Activated CD4-positive, alpha-beta T cell treated with anti-CD3 and anti-CD28 coated beads, Interleukin-2, amount 50 U/mL, for 4 hours (primary cell): ENCODE measurements at regions not wholly inside any gene's neighbourhood (a gene's known extent, or its start where the extent isn't known, plus 50 kb on each side); places are given as distances from the start of the nearest gene placed in this dataset.
"Not testable (repeated sequence)": the region's sequence is repeated elsewhere in the genome, so short reads cannot be mapped to it uniquely, and the experiment has no call there.

Experiments used
- DNase-seq, 2 experiments: peaks; one replicate each; pipeline ENCODE4 v3.0.0-alpha.2; 2020

GRCh38 chr18:75987913-75988312 lies 507.1 kb downstream of the ZNF516 start:
- not testable (repeated sequence) for DNase-seq

DNA sequence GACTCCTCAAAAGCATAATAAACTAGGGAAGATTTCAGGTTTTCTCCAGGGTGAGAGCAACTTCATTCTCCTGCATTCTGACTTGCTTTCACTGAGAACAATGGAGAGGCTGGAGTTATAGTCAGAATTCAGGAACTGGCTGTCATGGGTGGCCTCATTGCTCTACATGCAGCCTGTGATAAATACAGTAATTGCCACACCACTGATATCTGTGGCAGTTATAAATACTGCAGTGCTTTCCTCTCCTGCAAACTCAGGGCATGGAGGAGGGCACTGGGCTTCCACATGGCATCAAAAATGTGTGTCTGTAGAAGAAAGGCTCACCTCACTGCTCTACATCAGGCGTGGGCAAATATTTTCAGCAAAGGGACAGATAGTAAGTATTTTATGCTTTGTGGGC lies 510.2 kb downstream of the ZNF516 start:
- DNase-seq, result no peak

- DNase-seq, result no peak
These were observed 513.9 kb downstream of the ZNF516 start for GRCh38 chr18:75981102-75981501.

DNA sequence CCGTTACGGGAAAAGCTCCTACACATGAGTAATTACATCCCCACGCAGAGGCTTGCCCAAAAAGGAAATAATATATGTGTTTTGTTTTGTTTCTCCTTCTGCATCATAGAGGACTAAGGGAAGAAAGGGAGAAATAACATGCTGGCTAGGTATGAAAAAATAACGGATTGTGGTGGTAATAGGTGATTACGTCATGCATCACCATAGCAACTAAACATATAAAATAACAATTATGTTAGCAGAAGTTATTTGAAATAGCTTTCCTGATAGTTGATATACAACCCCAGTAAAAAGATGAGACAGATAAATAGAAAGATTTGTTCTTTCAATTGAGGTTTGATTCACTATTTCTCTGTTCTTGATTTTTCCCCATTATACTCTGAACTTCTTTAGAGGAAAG lies 518.0 kb downstream of the ZNF516 start:
- DNase-seq, result no peak

DNA sequence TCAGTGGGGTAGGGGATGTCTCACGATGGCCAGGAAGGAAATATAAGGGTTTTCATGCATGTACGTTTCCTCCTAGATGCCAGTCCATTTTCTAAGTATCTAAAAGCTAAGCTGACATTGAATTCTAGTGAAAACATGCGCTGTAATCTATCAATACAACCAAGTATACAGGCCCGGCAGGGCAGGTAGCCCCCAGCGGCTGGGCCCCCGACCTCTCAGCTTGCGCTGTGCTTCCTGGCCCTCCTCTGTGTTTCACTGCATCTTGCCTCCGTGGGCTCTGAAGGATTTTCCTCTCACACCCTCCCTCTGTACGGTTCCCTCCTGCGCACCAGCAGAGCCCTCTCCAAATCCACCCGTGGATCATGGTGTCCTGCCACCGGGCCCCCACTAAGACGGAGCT lies 524.8 kb downstream of the ZNF516 start:
- no peak for DNase-seq

DNA sequence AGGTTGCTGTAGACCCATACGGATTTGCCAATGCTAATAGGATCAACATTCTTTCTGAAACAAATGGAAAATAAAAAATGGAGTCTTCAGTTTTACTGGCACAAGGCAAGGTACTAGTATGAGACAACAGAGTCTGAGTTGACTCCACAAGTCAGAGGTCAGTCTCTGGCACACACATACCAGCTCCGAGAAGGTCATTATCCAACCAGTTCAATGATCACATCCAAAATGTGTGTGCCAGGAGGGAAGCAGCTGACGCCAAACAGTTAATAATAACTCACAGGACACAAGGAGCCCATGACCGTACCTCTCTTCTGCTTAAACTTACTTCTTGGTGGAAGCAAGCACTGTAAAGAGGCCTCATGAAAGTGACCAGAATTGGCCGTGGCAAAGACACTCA lies 528.6 kb downstream of the ZNF516 start:
- DNase-seq, result no peak

DNA sequence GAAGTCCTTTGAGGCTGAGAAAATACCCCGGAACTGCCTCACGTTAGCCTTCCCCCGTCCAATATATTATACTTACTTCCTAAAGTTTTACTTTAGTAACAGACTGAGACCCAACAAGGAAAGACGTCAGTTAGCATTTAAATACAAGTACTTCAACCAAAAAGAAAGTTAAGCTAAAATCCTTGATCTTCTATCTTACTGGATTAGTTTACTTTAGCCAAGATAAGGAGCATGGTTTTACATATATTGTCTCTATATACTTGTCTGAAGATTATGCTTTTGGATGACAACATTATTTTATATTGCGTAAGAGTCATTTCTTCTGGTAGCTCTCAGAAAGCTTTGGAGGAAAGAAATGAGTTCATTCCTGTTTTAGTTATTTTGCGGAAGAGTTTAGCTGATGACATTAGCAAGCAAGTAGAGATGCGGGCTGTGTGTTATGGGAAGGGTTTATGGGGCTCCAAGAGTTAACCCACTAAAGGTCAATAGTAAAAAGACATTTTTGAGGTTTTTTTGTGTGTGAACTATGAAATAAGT lies 532.9 kb downstream of the ZNF516 start:
- no peak for DNase-seq

DNA sequence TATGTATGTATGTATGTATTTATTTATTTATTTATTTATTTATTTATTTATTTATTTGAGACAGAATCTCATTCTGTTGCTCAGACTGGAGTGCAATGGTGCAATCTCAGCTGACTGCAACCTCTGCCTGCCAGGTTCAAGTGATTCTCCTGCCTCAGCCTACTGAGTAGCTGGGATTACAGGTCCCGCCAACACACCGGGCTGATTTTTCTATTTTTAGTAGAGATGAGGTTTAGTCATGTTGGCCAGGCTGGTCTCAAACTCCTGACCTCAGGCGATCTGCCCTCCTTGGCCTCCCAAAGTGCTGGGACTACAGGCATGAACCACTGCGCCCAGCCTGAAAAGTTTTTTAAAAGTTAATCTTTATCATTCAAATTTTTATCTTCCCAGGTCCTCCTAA lies 532.9 kb upstream of the SMIM21 start:
- not testable (repeated sequence) for DNase-seq

DNA sequence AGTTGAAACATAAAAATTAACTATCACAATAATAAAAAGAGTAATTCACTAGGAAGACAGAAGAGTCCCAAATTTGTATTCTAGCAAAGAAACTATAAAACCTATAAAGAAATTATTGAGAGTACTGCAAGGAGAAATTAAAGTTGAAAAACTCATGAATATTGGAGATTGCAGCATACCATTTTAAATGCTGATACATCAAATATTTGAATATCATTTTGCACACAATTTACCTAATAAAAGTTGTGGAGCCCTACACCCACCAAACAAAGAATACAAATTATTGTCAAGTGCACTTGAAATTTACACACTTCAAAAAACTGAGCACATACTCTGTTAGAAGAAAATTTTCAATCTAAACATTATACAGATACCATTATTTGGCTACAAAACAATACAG lies 531.6 kb upstream of the SMIM21 start:
- no peak for DNase-seq

GRCh38 chr18:75958683-75959082 lies 531.2 kb upstream of the SMIM21 start:
- no peak for DNase-seq

- DNase-seq, result no peak
These were observed 517.9 kb upstream of the SMIM21 start for GRCh38 chr18:75945265-75945933.

- no peak for DNase-seq
These were observed 509.8 kb upstream of the SMIM21 start for GRCh38 chr18:75937306-75937705.

DNA sequence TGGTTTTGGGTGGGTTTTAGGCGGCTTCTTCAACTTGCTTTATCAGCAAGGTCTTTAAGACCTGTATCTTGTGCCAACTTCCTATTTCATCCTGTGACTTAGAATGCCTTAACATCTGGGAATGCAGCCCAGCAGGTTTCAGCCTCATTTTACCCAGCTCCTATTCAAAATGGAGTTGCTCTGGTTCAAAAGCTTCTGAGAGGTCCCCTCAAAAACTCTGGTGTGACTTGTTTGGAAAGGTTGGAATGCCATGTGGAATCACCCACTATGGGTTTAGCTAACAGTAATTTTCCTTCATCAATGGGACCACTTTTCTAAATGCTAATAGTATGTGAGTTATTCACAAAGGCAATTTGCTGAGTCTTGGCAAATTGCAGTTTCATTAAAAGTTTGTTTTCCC lies 509.4 kb upstream of the SMIM21 start:
- DNase-seq, result no peak

GRCh38 chr18:75931079-75931478 lies 503.6 kb upstream of the SMIM21 start:
- no peak for DNase-seq

DNA sequence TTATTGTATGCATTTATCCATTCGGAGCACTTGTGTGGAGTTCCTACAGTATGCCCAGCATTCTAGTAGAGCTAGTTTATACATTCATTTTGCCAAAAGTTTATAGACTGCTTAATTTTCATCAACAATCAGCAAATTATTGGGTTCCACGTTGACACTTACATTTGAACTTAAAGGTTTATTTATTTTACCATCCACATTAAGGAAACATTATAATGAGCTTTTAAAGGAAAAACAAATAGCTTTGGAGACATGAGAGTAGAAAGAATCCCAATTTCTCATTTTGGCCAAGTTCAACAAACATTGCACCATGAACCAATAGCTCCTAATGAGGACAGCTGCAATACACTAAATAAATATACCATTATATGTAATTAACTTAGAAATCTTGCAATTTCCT lies 501.2 kb upstream of the SMIM21 start:
- no peak for DNase-seq

- no peak for DNase-seq
These were observed 500.3 kb upstream of the SMIM21 start for GRCh38 chr18:75927791-75928190.

GRCh38 chr18:75926811-75927210 lies 499.3 kb upstream of the SMIM21 start:
- DNase-seq, result no peak

- DNase-seq, result no peak
These were observed 495.7 kb upstream of the SMIM21 start for GRCh38 chr18:75923169-75923568.

- no peak for DNase-seq
These were observed 489.1 kb upstream of the SMIM21 start for GRCh38 chr18:75916624-75916982.

- DNase-seq, result no peak
These were observed 488.6 kb upstream of the SMIM21 start for GRCh38 chr18:75915941-75916623.

- DNase-seq, result no peak
These were observed 485.3 kb upstream of the SMIM21 start for GRCh38 chr18:75912829-75913228.

DNA sequence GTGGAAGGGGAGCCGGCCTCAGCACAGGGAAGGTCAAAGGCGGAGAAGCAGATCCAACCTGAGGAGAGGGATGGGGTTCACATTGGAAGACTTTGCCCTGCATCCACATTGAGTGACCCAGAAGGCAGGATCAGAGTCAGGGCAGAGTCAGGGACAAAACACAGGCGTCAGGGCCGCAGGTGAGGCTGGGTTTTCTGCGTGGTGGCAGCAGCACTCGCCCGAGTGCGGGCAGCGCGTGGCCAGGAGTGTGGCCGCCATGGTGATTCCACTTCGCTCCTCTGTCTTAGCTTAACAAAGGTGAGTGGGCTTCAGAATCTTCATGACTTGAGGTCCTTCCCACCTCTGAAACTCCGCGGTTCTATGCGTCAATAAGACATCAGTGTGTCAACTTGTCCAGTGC lies 476.9 kb upstream of the SMIM21 start:
- no peak for DNase-seq

DNA sequence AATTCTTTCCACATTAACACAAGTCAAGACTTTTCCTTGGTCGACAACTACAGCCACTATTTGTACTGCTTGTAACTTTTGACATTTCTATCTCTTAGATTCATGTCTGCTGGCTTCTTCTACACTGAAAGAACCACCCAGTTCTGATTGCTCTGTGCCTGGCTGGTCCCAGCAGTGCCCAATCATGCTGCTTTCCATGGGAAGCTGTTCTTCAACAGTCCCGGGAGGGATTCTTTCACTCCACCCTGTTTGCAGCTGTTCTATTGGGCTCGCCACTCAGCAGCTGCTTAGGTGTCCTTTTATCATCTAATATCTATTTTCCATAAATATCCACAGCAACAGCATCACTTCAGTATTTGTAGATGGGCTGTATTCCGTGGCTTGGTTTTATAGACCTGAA lies 471.1 kb upstream of the SMIM21 start:
- no peak for DNase-seq

GRCh38 chr18:75897386-75897785 lies 469.9 kb upstream of the SMIM21 start:
- no peak for DNase-seq

GRCh38 chr18:75896865-75897264 lies 469.4 kb upstream of the SMIM21 start:
- DNase-seq, result no peak
